ENCODE measurements at regions not wholly inside any gene's neighbourhood (a gene's known extent, or its start where the extent isn't known, plus 50 kb on each side); places are given as distances from the start of the nearest gene placed in this dataset.

GRCh38 chr3:182258538-182259177 lies 534.6 kb upstream of the ATP11B start:
- no peak for DNase-seq (ENCODE audit: low spot score)

GRCh38 chr3:182259579-182259978 lies 533.7 kb upstream of the ATP11B start:
- DNase-seq (ENCODE audit: low spot score), result no peak

GRCh38 chr3:182261041-182261440 lies 532.3 kb upstream of the ATP11B start:
- DNase-seq (ENCODE audit: low spot score), result no peak

GRCh38 chr3:182268711-182269110 lies 524.6 kb upstream of the ATP11B start:
- DNase-seq (ENCODE audit: low spot score), result no peak

GRCh38 chr3:182276512-182276911 lies 516.8 kb upstream of the ATP11B start:
- DNase-seq (ENCODE audit: low spot score), result no peak

GRCh38 chr3:182284793-182285192 lies 508.5 kb upstream of the ATP11B start:
- DNase-seq (ENCODE audit: low spot score), result no peak

- DNase-seq (ENCODE audit: low spot score), result no peak
These were observed 500.7 kb upstream of the ATP11B start for GRCh38 chr3:182292591-182292990.

GRCh38 chr3:182294256-182294655 lies 499.0 kb upstream of the ATP11B start:
- no peak for DNase-seq (ENCODE audit: low spot score)

- DNase-seq (ENCODE audit: low spot score), result no peak
These were observed 498.6 kb upstream of the ATP11B start for GRCh38 chr3:182294696-182295095.

- no peak for DNase-seq (ENCODE audit: low spot score)
These were observed 493.0 kb upstream of the ATP11B start for GRCh38 chr3:182300266-182300665.

- no peak for DNase-seq (ENCODE audit: low spot score)
These were observed 490.1 kb upstream of the ATP11B start for GRCh38 chr3:182303169-182303568.

GRCh38 chr3:182305881-182306665 lies 487.2 kb upstream of the ATP11B start:
- no peak for DNase-seq (ENCODE audit: low spot score)

- DNase-seq (ENCODE audit: low spot score), result no peak
These were observed 485.0 kb upstream of the ATP11B start for GRCh38 chr3:182308328-182308727.

GRCh38 chr3:182309120-182309519 lies 484.2 kb upstream of the ATP11B start:
- DNase-seq (ENCODE audit: low spot score), result no peak

- no peak for DNase-seq (ENCODE audit: low spot score)
These were observed 478.0 kb upstream of the ATP11B start for GRCh38 chr3:182315313-182315712.

- no peak for DNase-seq (ENCODE audit: low spot score)
These were observed 470.1 kb upstream of the ATP11B start for GRCh38 chr3:182323126-182323700.

- no peak for DNase-seq (ENCODE audit: low spot score)
These were observed 469.4 kb upstream of the ATP11B start for GRCh38 chr3:182323898-182324297.

- DNase-seq (ENCODE audit: low spot score), result no peak
These were observed 467.9 kb upstream of the ATP11B start for GRCh38 chr3:182325213-182325950.

GRCh38 chr3:182327196-182327681 lies 466.1 kb upstream of the ATP11B start:
- DNase-seq (ENCODE audit: low spot score), result no peak

- DNase-seq (ENCODE audit: low spot score), result no peak
These were observed 462.7 kb upstream of the ATP11B start for GRCh38 chr3:182330646-182331045.

GRCh38 chr3:182331341-182331740 lies 462.0 kb upstream of the ATP11B start:
- DNase-seq (ENCODE audit: low spot score), result no peak

- DNase-seq (ENCODE audit: low spot score), result no peak
These were observed 451.1 kb upstream of the ATP11B start for GRCh38 chr3:182342252-182342651.
